HCT116 (cell line): ENCODE measurements at regions not wholly inside any gene's neighbourhood (a gene's known extent, or its start where the extent isn't known, plus 50 kb on each side); places are given as distances from the start of the nearest gene placed in this dataset.

ENCODE experiments used
- ATAC-seq: fragments of 200-7000 bp; cut with Tn5 transposase; 2 replicates; pipeline ENCODE4 v1.9.1; 2020; ENCODE audit warnings: mild to moderate bottlenecking, moderate library complexity
- BruUV-seq: library from RNA; stranded (reverse); fragments of 400-500 nt; replicated peaks from 2 replicates; lab custom pipeline; 2021; lab: Mats Ljungman, UMichigan
- CTCF ChIA-PET: fragments of 300-600 bp; sonication (Branson Sonifier 250); formaldehyde crosslinking; loops from one replicate; lab custom pipeline; 2021; ENCODE audit warnings: antibody characterized with exemption; lab: Charles Lee
- POLR2A ChIA-PET: fragments of 300-600, 350-600 bp; sonication (Branson Sonifier 250); formaldehyde crosslinking; loops from one replicate; lab custom pipeline; 2021; ENCODE audit warnings: antibody characterized with exemption; lab: Charles Lee
- RAD21 ChIA-PET, 2 experiments: fragments of 300-600 bp; sonication (Branson Sonifier 250); formaldehyde crosslinking; loops; one replicate each; lab custom pipeline; 2023; ENCODE audit warnings: low total read pairs in 2 of 2; ENCODE audit not compliant: uncharacterized antibody in 2 of 2, unreplicated experiment in 2 of 2, low non-redundant PET in 1 of 2; lab: Charles Lee
- DNase-seq: peaks from one replicate; pipeline ENCODE4 v3.0.0-alpha.2; 2010; ENCODE audit warnings: low read depth, low spot score
- H2AFZ ChIP-seq: fragments of 200-600 bp; shearing (Covaris generic), sonication (generic); 2 replicates; pipeline ENCODE4 v1.6.1; 2017; ENCODE audit warnings: low read depth, mixed run types, mixed read lengths, antibody characterized with exemption, low read length; ENCODE audit not compliant: poor library complexity, severe bottlenecking
- H3K27ac ChIP-seq: 2 replicates; pipeline ENCODE4 v1.5.1; 2012; ENCODE audit warnings: low read depth, low read length
- H3K27me3 ChIP-seq: fragments of 200-600 bp; sonication (generic); 2 replicates; pipeline ENCODE4 v1.6.1; 2016; ENCODE audit warnings: mixed run types, low read length, mixed read lengths; ENCODE audit not compliant: insufficient read depth
- H3K36me3 ChIP-seq, 2 experiments: fragments of 200-500 bp in 1 of 2; fragments of 200-600 bp in 1 of 2; sonication (Bioruptor generic) in 1 of 2; sonication (generic) in 1 of 2; 2 replicates each; pipeline versions ENCODE4 v1.5.1 to v1.6.1; 2014 to 2016; ENCODE audit warnings: low read length in 2 of 2, inconsistent platforms in 1 of 2, mixed read lengths in 1 of 2, mixed run types in 1 of 2; ENCODE audit not compliant: insufficient read depth in 2 of 2, control insufficient read depth in 1 of 2
- H3K4me1 ChIP-seq, 2 experiments: fragments of 200-600 bp in 1 of 2; sonication (generic) in 1 of 2; 2 replicates each; pipeline versions ENCODE4 v1.5.1 to v1.6.1; 2012 to 2017; ENCODE audit warnings: low read length in 2 of 2, inconsistent platforms in 1 of 2, mild to moderate bottlenecking in 1 of 2, mixed read lengths in 1 of 2, mixed run types in 1 of 2, moderate library complexity in 1 of 2; ENCODE audit not compliant: insufficient read depth in 2 of 2, control insufficient read depth in 1 of 2
- H3K4me2 ChIP-seq: fragments of 200-600 bp; sonication (generic); 2 replicates; pipeline ENCODE4 v1.6.1; 2017; ENCODE audit warnings: mixed run types, low read length, mixed read lengths
- H3K4me3 ChIP-seq, 2 experiments: fragments of 200-600 bp in 1 of 2; sonication (generic) in 1 of 2; replicated peaks in 1 of 2; 2 replicates each; pipeline ENCODE4 v1.5.1; 2011 to 2016; ENCODE audit warnings: low read length in 2 of 2, control low read depth in 1 of 2, low read depth in 1 of 2, mild to moderate bottlenecking in 1 of 2, mixed read lengths in 1 of 2, mixed run types in 1 of 2
- H3K79me2 ChIP-seq: fragments of 200-600 bp; sonication (generic); 2 replicates; pipeline ENCODE4 v1.6.1; 2017; ENCODE audit warnings: mild to moderate bottlenecking, mixed run types, low read length, moderate library complexity, mixed read lengths; ENCODE audit not compliant: insufficient read depth
- H3K9ac ChIP-seq: fragments of 200-600 bp; sonication (generic); 2 replicates; pipeline ENCODE4 v1.6.1; 2016; ENCODE audit warnings: low read length, mixed read lengths
- H3K9me2 ChIP-seq: fragments of 200-600 bp; sonication (generic), shearing (Covaris generic); 2 replicates; pipeline ENCODE4 v1.6.1; 2017; ENCODE audit warnings: mixed run types, mild to moderate bottlenecking, moderate library complexity; ENCODE audit not compliant: insufficient read depth
- H3K9me3 ChIP-seq, 2 experiments: fragments of 200-500 bp in 1 of 2; fragments of 200-600 bp in 1 of 2; sonication (Bioruptor generic) in 1 of 2; sonication (generic) in 1 of 2; 2 replicates each; pipeline ENCODE4 v1.6.1; 2014 to 2017; ENCODE audit warnings: low read length in 2 of 2, mixed read lengths in 2 of 2, inconsistent platforms in 1 of 2, low read depth in 1 of 2, mild to moderate bottlenecking in 1 of 2, mixed run types in 1 of 2, moderate library complexity in 1 of 2; ENCODE audit not compliant: control insufficient read depth in 1 of 2, insufficient read depth in 1 of 2
- H4K20me1 ChIP-seq: fragments of 200-600 bp; sonication (generic), shearing (Covaris generic); 2 replicates; pipeline ENCODE4 v1.6.1; 2017; ENCODE audit warnings: mixed run types, mild to moderate bottlenecking, moderate library complexity; ENCODE audit not compliant: insufficient read depth
- CBX3 ChIP-seq: IDR thresholded peaks from 2 replicates; pipeline ENCODE4 v1.6.1; 2012; ENCODE audit warnings: low read depth
- ELF1 ChIP-seq: IDR thresholded peaks from 2 replicates; pipeline ENCODE4 v1.6.1; 2012; ENCODE audit warnings: low read depth, borderline replicate concordance
- EZH2 ChIP-seq: fragments of 200-600 bp; sonication (generic); IDR thresholded peaks from 2 replicates; pipeline ENCODE4 v1.6.1; 2017; ENCODE audit warnings: antibody characterized with exemption, mixed run types
- EZH2phosphoT487 ChIP-seq: fragments of 200-600 bp; IDR thresholded peaks from 2 replicates; pipeline ENCODE4 v1.6.1; 2018; ENCODE audit warnings: antibody characterized with exemption, borderline replicate concordance
- POLR2AphosphoS5 ChIP-seq: IDR thresholded peaks from 2 replicates; pipeline ENCODE4 v1.6.1; 2011; ENCODE audit warnings: mild to moderate bottlenecking, low read depth, low read length, moderate library complexity
- RAD21 ChIP-seq: IDR thresholded peaks from 2 replicates; pipeline ENCODE4 v1.6.1; 2012; ENCODE audit warnings: low read depth, mild to moderate bottlenecking
- SIN3A ChIP-seq: IDR thresholded peaks from 2 replicates; pipeline ENCODE4 v1.6.1; 2012; ENCODE audit warnings: low read depth
- SRF ChIP-seq: IDR thresholded peaks from 2 replicates; pipeline ENCODE4 v1.6.1; 2012; ENCODE audit warnings: low read depth
- TCF7L2 ChIP-seq: IDR thresholded peaks from 2 replicates; pipeline ENCODE4 v1.7.0; 2011; ENCODE audit warnings: borderline replicate concordance, inconsistent platforms; ENCODE audit not compliant: insufficient read depth, insufficient read length; ENCODE audit errors: extremely low read depth
- YY1 ChIP-seq: IDR thresholded peaks from 2 replicates; pipeline ENCODE4 v1.6.1; 2011; ENCODE audit warnings: low read length, low read depth, moderate library complexity, mild to moderate bottlenecking; ENCODE audit not compliant: insufficient replicate concordance; ENCODE audit errors: extremely low read depth
- ZFX ChIP-seq: fragments of 450-650 bp; IDR thresholded peaks from 2 replicates; pipeline ENCODE4 v1.6.1; 2017
- ZNF274 ChIP-seq: fragments of 200-500 bp; sonication (Bioruptor generic); IDR thresholded peaks from 2 replicates; pipeline ENCODE4 v1.6.1; 2014; ENCODE audit warnings: mild to moderate bottlenecking, low read depth, low read length, inconsistent platforms
- intact Hi-C: fragments of 100-400 bp; cut with micrococcal nuclease; formaldehyde crosslinking; loops from 2 replicates; pipeline ENCODE4 v1.10.0; 2022
- TF ChIP-seq, protein P1 (sequence below), 3 experiments: fragments of 200-600 bp in 1 of 3; sonication (generic) in 1 of 3; IDR thresholded peaks in 2 of 3; conservative IDR thresholded peaks in 1 of 3; 2 replicates each; pipeline ENCODE4 v1.5.1; 2012 to 2017; ENCODE audit warnings: low read depth in 2 of 3, low read length in 2 of 3, antibody characterized with exemption in 1 of 3, borderline replicate concordance in 1 of 3, control low read depth in 1 of 3, mild to moderate bottlenecking in 1 of 3, mixed read lengths in 1 of 3, mixed run types in 1 of 3, moderate library complexity in 1 of 3; ENCODE audit not compliant: insufficient read depth in 1 of 3
- TF ChIP-seq, protein P2 (sequence below): IDR thresholded peaks from 2 replicates; pipeline ENCODE4 v1.6.1; 2012
- TF ChIP-seq, protein P3 (sequence below): IDR thresholded peaks from 2 replicates; pipeline ENCODE4 v1.6.1; 2011; ENCODE audit warnings: mild to moderate bottlenecking, low read length, moderate library complexity; ENCODE audit not compliant: insufficient replicate concordance; ENCODE audit errors: extremely low read depth
- TF ChIP-seq, protein P4 (sequence below): IDR thresholded peaks from 2 replicates; pipeline ENCODE4 v1.6.1; 2012

DNA sequence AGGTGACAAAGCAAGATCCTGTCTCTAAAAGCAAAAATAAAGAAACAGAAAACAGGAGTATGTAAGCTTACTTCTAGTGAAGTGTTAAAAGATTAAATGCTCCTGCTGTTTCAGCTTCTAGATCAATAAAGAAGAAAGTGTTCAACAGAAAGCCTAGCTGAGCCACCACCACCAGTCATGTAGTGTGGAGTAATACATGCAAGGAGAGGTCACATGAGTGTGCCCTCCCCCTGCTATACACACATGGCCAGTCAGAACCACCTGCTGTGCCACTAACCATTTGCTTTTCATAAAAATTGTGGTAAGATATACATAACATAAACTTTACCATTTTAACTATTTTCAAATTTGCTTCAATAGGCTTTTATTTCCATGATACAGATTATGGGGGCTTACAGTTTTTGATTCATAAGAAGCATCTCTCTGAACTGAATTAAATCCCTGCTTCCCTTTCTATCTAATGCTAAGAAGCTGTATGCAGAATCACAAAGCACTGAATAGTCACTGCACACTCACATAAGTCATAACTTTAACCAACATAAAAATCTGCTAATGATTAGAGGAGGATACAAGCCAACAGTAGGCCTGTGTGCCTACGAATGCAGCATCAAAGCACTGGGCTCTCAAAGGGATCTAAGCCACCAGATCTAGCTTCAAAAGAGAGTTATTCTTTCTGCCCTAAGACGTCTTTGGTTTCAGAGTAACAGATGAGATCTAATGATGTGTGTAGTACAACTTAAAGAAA is 515.5 kb downstream of the C12orf50 start:
- intact Hi-C loops: no loop called here
- ATAC-seq (no peak), DNase-seq (no peak)
- no TSS peak for BruUV-seq
- POLR2A ChIA-PET: no interaction called here
- no peaks in the 10 kb centered on the region for H4K20me1 ChIP-seq
- no peak overlapping the region for H3K9ac ChIP-seq
- no peaks in the 10 kb centered on the region for H3K79me2 ChIP-seq
- H3K36me3 ChIP-seq: no peaks in the 10 kb centered on the region
- no peak overlapping the region for H3K4me3 ChIP-seq
- H3K4me2 ChIP-seq: no peak overlapping the region
- no peak for TF ChIP-seq CBX3
- no peak for TF ChIP-seq ELF1
- no peak for TF ChIP-seq SRF
- TF ChIP-seq, all 23 proteins: peak for 0
- Histone ChIP-seq H2AFZ (no peak overlapping the region), H3K27ac (no peak overlapping the region), H3K9me3 (no peaks in the 10 kb centered on the region), H3K4me1 (peaks cover 4 to 14% of the 10 kb centered on the region in 2 experiments; a peak in 3 of 4 replicates), H3K9me2 (no peaks in the 10 kb centered on the region), H3K27me3 (no peaks in the 10 kb centered on the region)
- ChIA-PET CTCF (no interaction called here), RAD21 (no interaction called here)

DNA sequence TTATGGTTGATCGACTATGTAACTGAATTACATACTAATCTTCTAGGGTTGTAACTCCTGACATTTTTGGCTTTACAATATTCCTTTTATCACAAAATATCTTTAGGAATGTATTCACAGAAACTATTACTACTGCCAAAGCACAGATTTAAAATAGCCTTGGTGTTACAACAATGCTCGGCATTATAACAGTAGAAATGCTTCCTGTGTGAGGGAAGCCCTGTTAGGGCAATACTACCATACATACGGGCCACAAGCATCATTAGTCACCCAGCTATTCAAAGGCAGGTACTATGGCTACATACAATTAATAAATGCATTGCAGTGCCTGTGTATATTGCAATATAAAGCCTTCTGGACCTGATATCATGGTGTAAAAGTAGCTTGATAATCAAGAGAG is 517.8 kb downstream of the C12orf50 start:
- H3K27ac ChIP-seq: no peak overlapping the region
- H4K20me1 ChIP-seq: no peaks in the 10 kb centered on the region
- H3K4me1 ChIP-seq: peaks cover 4 to 14% of the 10 kb centered on the region in 2 experiments; a peak in 3 of 4 replicates
- no peaks in the 10 kb centered on the region for H3K36me3 ChIP-seq
- no peak overlapping the region for H3K4me2 ChIP-seq
- H3K79me2 ChIP-seq: no peaks in the 10 kb centered on the region
- intact Hi-C loops: no loop called here
- BruUV-seq: no TSS peak
- RAD21 ChIA-PET: no interaction called here
- ATAC-seq (no peak), DNase-seq (no peak)
- CTCF ChIA-PET: no interaction called here
- no peaks in the 10 kb centered on the region for H3K9me3 ChIP-seq
- peak overlapping the region; percentile 92 for H2AFZ ChIP-seq
- POLR2A ChIA-PET: no interaction called here
- H3K4me3 ChIP-seq: no peak overlapping the region
- H3K9me2 ChIP-seq: no peaks in the 10 kb centered on the region
- H3K9ac ChIP-seq: no peak overlapping the region
- H3K27me3 ChIP-seq: no peaks in the 10 kb centered on the region
- TF ChIP-seq, protein P1, sequence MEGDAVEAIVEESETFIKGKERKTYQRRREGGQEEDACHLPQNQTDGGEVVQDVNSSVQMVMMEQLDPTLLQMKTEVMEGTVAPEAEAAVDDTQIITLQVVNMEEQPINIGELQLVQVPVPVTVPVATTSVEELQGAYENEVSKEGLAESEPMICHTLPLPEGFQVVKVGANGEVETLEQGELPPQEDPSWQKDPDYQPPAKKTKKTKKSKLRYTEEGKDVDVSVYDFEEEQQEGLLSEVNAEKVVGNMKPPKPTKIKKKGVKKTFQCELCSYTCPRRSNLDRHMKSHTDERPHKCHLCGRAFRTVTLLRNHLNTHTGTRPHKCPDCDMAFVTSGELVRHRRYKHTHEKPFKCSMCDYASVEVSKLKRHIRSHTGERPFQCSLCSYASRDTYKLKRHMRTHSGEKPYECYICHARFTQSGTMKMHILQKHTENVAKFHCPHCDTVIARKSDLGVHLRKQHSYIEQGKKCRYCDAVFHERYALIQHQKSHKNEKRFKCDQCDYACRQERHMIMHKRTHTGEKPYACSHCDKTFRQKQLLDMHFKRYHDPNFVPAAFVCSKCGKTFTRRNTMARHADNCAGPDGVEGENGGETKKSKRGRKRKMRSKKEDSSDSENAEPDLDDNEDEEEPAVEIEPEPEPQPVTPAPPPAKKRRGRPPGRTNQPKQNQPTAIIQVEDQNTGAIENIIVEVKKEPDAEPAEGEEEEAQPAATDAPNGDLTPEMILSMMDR (IDR thresholded peaks at IDR 0.05 in 2 of 3, conservative IDR thresholded peaks at IDR 0.05 in 1 of 3; ENCODE audit: borderline replicate concordance in 1 of 3, insufficient read depth in 1 of 3, low read depth in 2 of 3, low read length in 2 of 3): no peak
- TF ChIP-seq RAD21 (no peak), YY1 (no peak), EZH2phosphoT487 (no peak), ZNF274 (no peak), SIN3A (no peak), TCF7L2 (no peak), ZFX (no peak), EZH2 (no peak), CBX3 (no peak), POLR2AphosphoS5 (no peak)
- TF ChIP-seq, protein P2, sequence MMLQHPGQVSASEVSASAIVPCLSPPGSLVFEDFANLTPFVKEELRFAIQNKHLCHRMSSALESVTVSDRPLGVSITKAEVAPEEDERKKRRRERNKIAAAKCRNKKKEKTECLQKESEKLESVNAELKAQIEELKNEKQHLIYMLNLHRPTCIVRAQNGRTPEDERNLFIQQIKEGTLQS: no peak
- TF ChIP-seq, protein P3, sequence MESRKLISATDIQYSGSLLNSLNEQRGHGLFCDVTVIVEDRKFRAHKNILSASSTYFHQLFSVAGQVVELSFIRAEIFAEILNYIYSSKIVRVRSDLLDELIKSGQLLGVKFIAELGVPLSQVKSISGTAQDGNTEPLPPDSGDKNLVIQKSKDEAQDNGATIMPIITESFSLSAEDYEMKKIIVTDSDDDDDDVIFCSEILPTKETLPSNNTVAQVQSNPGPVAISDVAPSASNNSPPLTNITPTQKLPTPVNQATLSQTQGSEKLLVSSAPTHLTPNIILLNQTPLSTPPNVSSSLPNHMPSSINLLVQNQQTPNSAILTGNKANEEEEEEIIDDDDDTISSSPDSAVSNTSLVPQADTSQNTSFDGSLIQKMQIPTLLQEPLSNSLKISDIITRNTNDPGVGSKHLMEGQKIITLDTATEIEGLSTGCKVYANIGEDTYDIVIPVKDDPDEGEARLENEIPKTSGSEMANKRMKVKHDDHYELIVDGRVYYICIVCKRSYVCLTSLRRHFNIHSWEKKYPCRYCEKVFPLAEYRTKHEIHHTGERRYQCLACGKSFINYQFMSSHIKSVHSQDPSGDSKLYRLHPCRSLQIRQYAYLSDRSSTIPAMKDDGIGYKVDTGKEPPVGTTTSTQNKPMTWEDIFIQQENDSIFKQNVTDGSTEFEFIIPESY: no peak
- TF ChIP-seq, protein P4, sequence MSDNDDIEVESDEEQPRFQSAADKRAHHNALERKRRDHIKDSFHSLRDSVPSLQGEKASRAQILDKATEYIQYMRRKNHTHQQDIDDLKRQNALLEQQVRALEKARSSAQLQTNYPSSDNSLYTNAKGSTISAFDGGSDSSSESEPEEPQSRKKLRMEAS: no peak
